Lung (tissue), 11 donors: ENCODE measurements at regions not wholly inside any gene's neighbourhood (a gene's known extent, or its start where the extent isn't known, plus 50 kb on each side); places are given as distances from the start of the nearest gene placed in this dataset.

ENCODE experiments used
- ATAC-seq: fragments of 200-7000 bp; cut with Tn5 transposase; one replicate; pipeline ENCODE4 v1.9.1; 2020; ENCODE audit warnings: moderate number of reproducible peaks; ENCODE audit not compliant: insufficient read depth, low FRiP score
- DNase-seq, 3 donors: peaks; one replicate each; pipeline ENCODE4 v3.0.0-alpha.2; 2013 to 2017
- H3K27ac ChIP-seq, 2 donors: one replicate each; pipeline ENCODE4 v1.5.1; 2013; ENCODE audit warnings: mild to moderate bottlenecking in 2 of 2, moderate library complexity in 2 of 2, control low read depth in 1 of 2, inconsistent platforms in 1 of 2, low read depth in 1 of 2, low read length in 1 of 2
- H3K27me3 ChIP-seq, 3 donors: one replicate each; pipeline ENCODE4 v1.5.1; 2013; ENCODE audit warnings: low read length in 2 of 3; ENCODE audit not compliant: control insufficient read depth in 3 of 3, insufficient read depth in 3 of 3
- H3K36me3 ChIP-seq, 4 donors: one replicate each; pipeline ENCODE4 v1.5.1; 2013; ENCODE audit warnings: low read length in 4 of 4, mild to moderate bottlenecking in 1 of 4, moderate library complexity in 1 of 4; ENCODE audit not compliant: control insufficient read depth in 4 of 4, insufficient read depth in 4 of 4
- H3K4me1 ChIP-seq, 5 donors: one replicate each; pipeline ENCODE4 v1.5.1; 2013; ENCODE audit warnings: low read length in 5 of 5, mild to moderate bottlenecking in 2 of 5, moderate library complexity in 1 of 5; ENCODE audit not compliant: control insufficient read depth in 5 of 5, insufficient read depth in 5 of 5
- H3K4me3 ChIP-seq: one replicate; pipeline ENCODE4 v1.5.1; 2013; ENCODE audit warnings: mild to moderate bottlenecking, control low read depth, moderate library complexity
- H3K9ac ChIP-seq, 2 donors: one replicate each; pipeline ENCODE4 v1.5.1; 2013; ENCODE audit warnings: low read length in 2 of 2, control low read depth in 1 of 2; ENCODE audit not compliant: insufficient read depth in 1 of 2
- H3K9me3 ChIP-seq, 4 donors: one replicate each; pipeline ENCODE4 v1.5.1; 2013; ENCODE audit warnings: low read length in 3 of 4, mild to moderate bottlenecking in 1 of 4, moderate library complexity in 1 of 4; ENCODE audit not compliant: control insufficient read depth in 4 of 4, insufficient read depth in 3 of 4
- WGBS, 2 donors: extraction: QIAGEN DNeasy Blood & Tissue Kit; methylation state at CpG; one replicate each; pipeline ENCODE4 v1.1.7; 2013; 5-methylcytosine and 5-hydroxymethylcytosine counted together
- TF ChIP-seq, protein P1 (sequence below): IDR thresholded peaks from 2 replicates; pipeline ENCODE4 v1.5.1; 2012; ENCODE audit warnings: mild to moderate bottlenecking; ENCODE audit errors: control extremely low read depth, extremely low read depth
- donor health status: control.
- donor health status: control.
- donor health status: Bipolar disorder and iron deficiency.
- donor health status: healthy.
- donor health status: DM: yes; HTN: yes; CAD: no.

DNA sequence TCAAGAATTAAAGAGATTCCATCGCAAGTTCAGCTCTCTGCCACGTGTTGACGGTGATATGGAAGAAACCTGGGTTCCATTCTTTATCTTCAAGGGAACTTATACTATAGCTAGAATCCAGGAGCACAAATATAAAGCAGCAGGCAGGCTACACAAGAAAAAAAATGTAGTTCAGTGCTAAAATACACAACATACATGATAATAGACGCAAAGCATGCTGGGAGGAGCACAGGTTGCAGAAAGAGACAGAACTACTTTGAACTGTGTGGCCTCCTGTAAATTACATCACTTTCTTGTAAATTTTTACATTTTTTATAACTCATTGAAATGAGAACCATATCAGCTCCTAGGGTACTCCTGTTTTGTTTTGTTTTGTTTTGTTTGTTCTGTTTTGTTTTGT lies 53.8 kb upstream of the RBM24 start:
- H3K27me3 ChIP-seq: no peaks in the 10 kb centered on the region
- H3K9ac ChIP-seq: no peak overlapping the region
- peaks cover 0 to 38% (median 10%) of the 10 kb centered on the region in 5 donors for H3K4me1 ChIP-seq
- 91 to 93% methylated on average over 4 of the region's 4 CpGs for WGBS, 2 donors
- no peak overlapping the region for H3K4me3 ChIP-seq
- peaks cover 0 to 2% (median 0%) of the 10 kb centered on the region in 4 donors for H3K9me3 ChIP-seq
- H3K36me3 ChIP-seq: no peaks in the 10 kb centered on the region
- DNase-seq (no peak), ATAC-seq (no peak)
- TF ChIP-seq, protein P1, sequence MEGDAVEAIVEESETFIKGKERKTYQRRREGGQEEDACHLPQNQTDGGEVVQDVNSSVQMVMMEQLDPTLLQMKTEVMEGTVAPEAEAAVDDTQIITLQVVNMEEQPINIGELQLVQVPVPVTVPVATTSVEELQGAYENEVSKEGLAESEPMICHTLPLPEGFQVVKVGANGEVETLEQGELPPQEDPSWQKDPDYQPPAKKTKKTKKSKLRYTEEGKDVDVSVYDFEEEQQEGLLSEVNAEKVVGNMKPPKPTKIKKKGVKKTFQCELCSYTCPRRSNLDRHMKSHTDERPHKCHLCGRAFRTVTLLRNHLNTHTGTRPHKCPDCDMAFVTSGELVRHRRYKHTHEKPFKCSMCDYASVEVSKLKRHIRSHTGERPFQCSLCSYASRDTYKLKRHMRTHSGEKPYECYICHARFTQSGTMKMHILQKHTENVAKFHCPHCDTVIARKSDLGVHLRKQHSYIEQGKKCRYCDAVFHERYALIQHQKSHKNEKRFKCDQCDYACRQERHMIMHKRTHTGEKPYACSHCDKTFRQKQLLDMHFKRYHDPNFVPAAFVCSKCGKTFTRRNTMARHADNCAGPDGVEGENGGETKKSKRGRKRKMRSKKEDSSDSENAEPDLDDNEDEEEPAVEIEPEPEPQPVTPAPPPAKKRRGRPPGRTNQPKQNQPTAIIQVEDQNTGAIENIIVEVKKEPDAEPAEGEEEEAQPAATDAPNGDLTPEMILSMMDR: no peak
- H3K27ac ChIP-seq: no peak overlapping the region
